GM23338 (cell line): ENCODE measurements at regions not wholly inside any gene's neighbourhood (a gene's known extent, or its start where the extent isn't known, plus 50 kb on each side); places are given as distances from the start of the nearest gene placed in this dataset.

Experiments used
- EZH2 ChIP-seq: fragments of 200-600 bp; sonication (generic); IDR thresholded peaks from one replicate; pipeline ENCODE4 v1.8.0; 2017; ENCODE audit warnings: antibody characterized with exemption, mild to moderate bottlenecking, low read depth; ENCODE audit not compliant: unreplicated experiment
- POLR2AphosphoS5 ChIP-seq: IDR thresholded peaks from 2 replicates; pipeline ENCODE4 v1.6.1; 2016; ENCODE audit warnings: antibody characterized with exemption, low read depth
- TF ChIP-seq, protein P1 (sequence below), 2 experiments: fragments of 200-600 bp in 1 of 2; sonication (generic) in 1 of 2; conservative IDR thresholded peaks; 2 replicates each; pipeline versions ENCODE4 v1.5.1 to v1.6.1; 2016 to 2017; ENCODE audit warnings: antibody characterized with exemption in 2 of 2, low read depth in 2 of 2, mild to moderate bottlenecking in 2 of 2, moderate library complexity in 1 of 2

GRCh38 chr7:17495655-17496394 is 197.4 kb downstream of the AHR start:
- no peak for TF ChIP-seq POLR2AphosphoS5
- no peak for TF ChIP-seq EZH2
- TF ChIP-seq, protein P1, sequence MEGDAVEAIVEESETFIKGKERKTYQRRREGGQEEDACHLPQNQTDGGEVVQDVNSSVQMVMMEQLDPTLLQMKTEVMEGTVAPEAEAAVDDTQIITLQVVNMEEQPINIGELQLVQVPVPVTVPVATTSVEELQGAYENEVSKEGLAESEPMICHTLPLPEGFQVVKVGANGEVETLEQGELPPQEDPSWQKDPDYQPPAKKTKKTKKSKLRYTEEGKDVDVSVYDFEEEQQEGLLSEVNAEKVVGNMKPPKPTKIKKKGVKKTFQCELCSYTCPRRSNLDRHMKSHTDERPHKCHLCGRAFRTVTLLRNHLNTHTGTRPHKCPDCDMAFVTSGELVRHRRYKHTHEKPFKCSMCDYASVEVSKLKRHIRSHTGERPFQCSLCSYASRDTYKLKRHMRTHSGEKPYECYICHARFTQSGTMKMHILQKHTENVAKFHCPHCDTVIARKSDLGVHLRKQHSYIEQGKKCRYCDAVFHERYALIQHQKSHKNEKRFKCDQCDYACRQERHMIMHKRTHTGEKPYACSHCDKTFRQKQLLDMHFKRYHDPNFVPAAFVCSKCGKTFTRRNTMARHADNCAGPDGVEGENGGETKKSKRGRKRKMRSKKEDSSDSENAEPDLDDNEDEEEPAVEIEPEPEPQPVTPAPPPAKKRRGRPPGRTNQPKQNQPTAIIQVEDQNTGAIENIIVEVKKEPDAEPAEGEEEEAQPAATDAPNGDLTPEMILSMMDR (conservative IDR thresholded peaks at IDR 0.05; ENCODE audit: low read depth in 2 of 2): no peak
